Esophagus muscularis mucosa (tissue), 3 donors: ENCODE measurements at regions not wholly inside any gene's neighbourhood (a gene's known extent, or its start where the extent isn't known, plus 50 kb on each side); places are given as distances from the start of the nearest gene placed in this dataset.

Source experiments
- CTCF ChIP-seq, 3 experiments: fragments of 200-600 bp in 2 of 3; fragments of 450-650 bp in 1 of 3; sonication (generic) in 2 of 3; IDR thresholded peaks; one replicate each; pipeline ENCODE4 v1.5.1; 2017 to 2019; ENCODE audit warnings: antibody characterized with exemption in 3 of 3, mild to moderate bottlenecking in 2 of 3, moderate library complexity in 1 of 3
- POLR2A ChIP-seq: fragments of 450-650 bp; IDR thresholded peaks from one replicate; pipeline ENCODE4 v1.6.1; 2017; ENCODE audit warnings: antibody characterized with exemption, moderate library complexity, mild to moderate bottlenecking, low read depth
- POLR2AphosphoS5 ChIP-seq, 2 donors: sonication (generic); formaldehyde crosslinking; IDR thresholded peaks; one replicate each; pipeline ENCODE4 v1.6.1; 2017; ENCODE audit warnings: antibody characterized with exemption in 2 of 2

GRCh38 chr9:89926167-89926566 is 321.4 kb downstream of the GADD45G start:
- TF ChIP-seq CTCF (IDR thresholded peaks at IDR 0.05) (no peak), POLR2A (no peak), POLR2AphosphoS5 (IDR thresholded peaks at IDR 0.05) (no peak)
